ENCODE measurements at regions not wholly inside any gene's neighbourhood (a gene's known extent, or its start where the extent isn't known, plus 50 kb on each side); places are given as distances from the start of the nearest gene placed in this dataset.

- Histone ChIP-seq H3K27me3 (no peaks in the 10 kb centered on the region), H3K4me1 (peaks cover 0 to 19% (median 3%) of the 10 kb centered on the region in 12 donors), H3K36me3 (no peaks in the 10 kb centered on the region), H3K9me3 (peaks cover 0 to 4% (median 0%) of the 10 kb centered on the region in 12 donors), H3K4me3 (no peak overlapping the region), H3K27ac (no peak overlapping the region)
- TF ChIP-seq CTCF (IDR thresholded peaks at IDR 0.05): peak in 5 of 12 donors; percentile 12 to 43 (median 30)
- TF ChIP-seq POLR2A (IDR thresholded peaks at IDR 0.05): no peak
- intact Hi-C loops (cut with DNase I): loop anchor here in 1 of 10 donors (5.0 kb wide), 1 partner anchor 58 kb away; no protein-coding TSS in a partner anchor
- ATAC-seq: no peak
- no peak for DNase-seq
Observed at GRCh38 chr13:107144432-107144831, 576.5 kb upstream of the ARGLU1 start.

GRCh38 chr13:107141767-107142166 lies 573.8 kb upstream of the ARGLU1 start:
- Histone ChIP-seq H3K36me3 (no peaks in the 10 kb centered on the region), H3K4me1 (peaks cover 0 to 35% (median 13%) of the 10 kb centered on the region in 12 donors), H3K4me3 (no peak overlapping the region), H3K27ac (no peak overlapping the region), H3K9me3 (peaks cover 0 to 4% (median 0%) of the 10 kb centered on the region in 12 donors), H3K27me3 (no peaks in the 10 kb centered on the region)
- intact Hi-C loops (cut with DNase I): loop anchor here in 1 of 10 donors (5.0 kb wide), 1 partner anchor 61 kb away; no protein-coding TSS in a partner anchor
- TF ChIP-seq POLR2A (IDR thresholded peaks at IDR 0.05) (no peak), CTCF (IDR thresholded peaks at IDR 0.05) (no peak)
- DNase-seq: no peak
- ATAC-seq: no peak
- 45 to 56% (median 55%) methylated on average over 3 of the region's 3 CpGs for WGBS, 4 donors

GRCh38 chr13:107139006-107139405 lies 571.1 kb upstream of the ARGLU1 start:
- intact Hi-C loops (cut with DNase I): loop anchor here in 1 of 10 donors (2.0 to 10.0 kb wide), 2 partner anchors 66 to 604 kb away; partner anchors contain the start of gene EFNB2
- Histone ChIP-seq H3K27ac (peak overlapping the region in 6 of 12 donors; percentile 16 to 63 (median 34)), H3K4me3 (no peak overlapping the region), H3K36me3 (no peaks in the 10 kb centered on the region), H3K27me3 (no peaks in the 10 kb centered on the region), H3K4me1 (peaks cover 0 to 35% (median 13%) of the 10 kb centered on the region in 12 donors), H3K9me3 (no peaks in the 10 kb centered on the region)
- WGBS, 4 donors: 33 to 45% (median 37%) methylated on average over 1 of the region's 1 CpG
- TF ChIP-seq CTCF (IDR thresholded peaks at IDR 0.05) (no peak), POLR2A (IDR thresholded peaks at IDR 0.05) (no peak)
- DNase-seq (no peak), ATAC-seq (peak; percentile 77 to 83 (median 80))

GRCh38 chr13:107138486-107138885 lies 570.5 kb upstream of the ARGLU1 start:
- intact Hi-C loops (cut with DNase I): loop anchor here in 1 of 10 donors (2.0 to 10.0 kb wide), 2 partner anchors 66 to 604 kb away; partner anchors contain the start of gene EFNB2
- Histone ChIP-seq H3K27me3 (no peaks in the 10 kb centered on the region), H3K27ac (peak overlapping the region in 6 of 12 donors; percentile 9 to 44 (median 30)), H3K4me3 (no peak overlapping the region), H3K4me1 (peaks cover 0 to 35% (median 13%) of the 10 kb centered on the region in 12 donors), H3K9me3 (no peaks in the 10 kb centered on the region), H3K36me3 (no peaks in the 10 kb centered on the region)
- no peak for TF ChIP-seq CTCF (IDR thresholded peaks at IDR 0.05)
- no peak for TF ChIP-seq POLR2A (IDR thresholded peaks at IDR 0.05)
- ATAC-seq: no peak
- no peak for DNase-seq
- 53 to 71% (median 64%) methylated on average over 1 of the region's 1 CpG for WGBS, 4 donors
